Superior temporal gyrus (tissue), 1 donor: ENCODE measurements at regions not wholly inside any gene's neighbourhood (a gene's known extent, or its start where the extent isn't known, plus 50 kb on each side); places are given as distances from the start of the nearest gene placed in this dataset.

Source experiments
- DNase-seq: peaks from one replicate; pipeline ENCODE4 v3.0.0-alpha.2; 2016; ENCODE audit errors: extremely low spot score

GRCh38 chr18:57243624-57244179 lies 96.8 kb downstream of the BOD1L2 start:
- DNase-seq: no peak

GRCh38 chr18:57249179-57249578 lies 102.3 kb downstream of the BOD1L2 start:
- DNase-seq: no peak

- no peak for DNase-seq
Observed at GRCh38 chr18:57249883-57250282, 102.5 kb upstream of the ST8SIA3 start.

GRCh38 chr18:57251747-57252146 lies 100.6 kb upstream of the ST8SIA3 start:
- no peak for DNase-seq

GRCh38 chr18:57253903-57254302 lies 98.5 kb upstream of the ST8SIA3 start:
- no peak for DNase-seq

- no peak for DNase-seq
Observed at GRCh38 chr18:57258131-57258777, 94.1 kb upstream of the ST8SIA3 start.

GRCh38 chr18:57267368-57267925 lies 84.9 kb upstream of the ST8SIA3 start:
- no peak for DNase-seq

- DNase-seq: no peak
Observed at GRCh38 chr18:57269756-57270155, 82.6 kb upstream of the ST8SIA3 start.

- DNase-seq: no peak
Observed at GRCh38 chr18:57270156-57270555, 82.2 kb upstream of the ST8SIA3 start.

- DNase-seq: no peak
Observed at GRCh38 chr18:57273194-57273593, 79.2 kb upstream of the ST8SIA3 start.

- no peak for DNase-seq
Observed at GRCh38 chr18:57275111-57275510, 77.2 kb upstream of the ST8SIA3 start.

GRCh38 chr18:57276829-57277228 lies 75.5 kb upstream of the ST8SIA3 start:
- no peak for DNase-seq

- DNase-seq: no peak
Observed at GRCh38 chr18:57278933-57279332, 73.4 kb upstream of the ST8SIA3 start.

GRCh38 chr18:57281519-57281918 lies 70.8 kb upstream of the ST8SIA3 start:
- no peak for DNase-seq

- no peak for DNase-seq
Observed at GRCh38 chr18:57286949-57287348, 65.4 kb upstream of the ST8SIA3 start.

GRCh38 chr18:57287766-57288165 lies 64.6 kb upstream of the ST8SIA3 start:
- no peak for DNase-seq

- no peak for DNase-seq
Observed at GRCh38 chr18:57294547-57294946, 57.8 kb upstream of the ST8SIA3 start.

- no peak for DNase-seq
Observed at GRCh38 chr18:57296336-57296735, 56.0 kb upstream of the ST8SIA3 start.

- no peak for DNase-seq
Observed at GRCh38 chr18:57297306-57297705, 55.1 kb upstream of the ST8SIA3 start.

GRCh38 chr18:57299931-57300330 lies 52.4 kb upstream of the ST8SIA3 start:
- DNase-seq: no peak

GRCh38 chr18:57301573-57302559 lies 50.5 kb upstream of the ST8SIA3 start:
- DNase-seq: no peak
